MCF 10A (cell line): ENCODE measurements at regions not wholly inside any gene's neighbourhood (a gene's known extent, or its start where the extent isn't known, plus 50 kb on each side); places are given as distances from the start of the nearest gene placed in this dataset.

Experiments used
- BruUV-seq: library from RNA; stranded (reverse); fragments of 400-500 nt; replicated peaks from 2 replicates; lab custom pipeline; 2021; lab: Mats Ljungman, UMichigan
- CTCF ChIA-PET: fragments of 300-600 bp; sonication (Branson Sonifier 250); formaldehyde crosslinking; extraction: SDS; loops from one replicate; lab custom pipeline; 2021; ENCODE audit warnings: antibody characterized with exemption, inconsistent platforms; lab: Yijun Ruan, JAX
- POLR2A ChIA-PET: fragments of 300-600, 350-650 bp; sonication (Branson Sonifier 250); formaldehyde crosslinking; extraction: SDS; loops from one replicate; lab custom pipeline; 2020; ENCODE audit warnings: antibody characterized with exemption, inconsistent platforms; lab: Yijun Ruan, JAX
- DNase-seq: peaks from one replicate; pipeline ENCODE4 v3.0.0-alpha.2; 2018; ENCODE audit not compliant: unreplicated experiment
- H3K27ac Mint-ChIP-seq: one replicate; pipeline ENCODE4 v1.8.0; 2022; ENCODE audit warnings: mild to moderate bottlenecking, low read depth, mixed read lengths; ENCODE audit not compliant: unreplicated experiment
- H3K27me3 Mint-ChIP-seq: one replicate; pipeline ENCODE4 v1.8.0; 2022; ENCODE audit warnings: mixed read lengths; ENCODE audit not compliant: insufficient read depth, unreplicated experiment
- H3K36me3 Mint-ChIP-seq: one replicate; pipeline ENCODE4 v1.8.0; 2022; ENCODE audit warnings: mild to moderate bottlenecking, moderate library complexity, mixed read lengths; ENCODE audit not compliant: insufficient read depth, unreplicated experiment
- H3K4me1 Mint-ChIP-seq: one replicate; pipeline ENCODE4 v1.8.0; 2022; ENCODE audit warnings: mixed read lengths; ENCODE audit not compliant: insufficient read depth, unreplicated experiment
- H3K4me3 Mint-ChIP-seq: one replicate; pipeline ENCODE4 v1.8.0; 2022; ENCODE audit warnings: mild to moderate bottlenecking, moderate library complexity, mixed read lengths; ENCODE audit not compliant: unreplicated experiment
- H3K9me3 Mint-ChIP-seq: one replicate; pipeline ENCODE4 v1.8.0; 2022; ENCODE audit warnings: mixed read lengths; ENCODE audit not compliant: unreplicated experiment
- CTCF ChIP-seq: fragments of 200-600 bp; IDR thresholded peaks from one replicate; pipeline ENCODE4 v1.8.0; 2022; ENCODE audit warnings: antibody characterized with exemption, mild to moderate bottlenecking; ENCODE audit not compliant: unreplicated experiment
- intact Hi-C: fragments of 100-400 bp; cut with micrococcal nuclease; formaldehyde crosslinking; loops from 2 replicates; pipeline ENCODE4 v1.14.1; 2022

GRCh38 chr2:204033611-204034495 is 97.3 kb downstream of the ICOS start:
- DNase-seq, result no peak
- Mint-ChIP-seq H3K4me3 (no peak overlapping the region), H3K36me3 (no peaks in the 10 kb centered on the region), H3K4me1 (no peaks in the 10 kb centered on the region), H3K9me3 (no peaks in the 10 kb centered on the region), H3K27me3 (no peaks in the 10 kb centered on the region), H3K27ac (no peak overlapping the region)
- ChIA-PET CTCF (interaction anchor here (0.7 to 1.3 kb wide), 2 partner anchors 10 to 1713 kb away, joined by 3 read pairs; no protein-coding TSS in a partner anchor), POLR2A (no interaction called here)
- intact Hi-C loops, result no loop called here
- no peak for TF ChIP-seq CTCF
- BruUV-seq, result no TSS peak

- intact Hi-C loops, result no loop called here
- no peak for DNase-seq
These were observed 100.1 kb downstream of the ICOS start for GRCh38 chr2:204036706-204037105.

GRCh38 chr2:204037286-204037685 is 100.7 kb downstream of the ICOS start:
- Mint-ChIP-seq H3K4me3 (no peak overlapping the region), H3K27ac (no peak overlapping the region), H3K27me3 (no peaks in the 10 kb centered on the region), H3K36me3 (no peaks in the 10 kb centered on the region), H3K9me3 (no peaks in the 10 kb centered on the region), H3K4me1 (no peaks in the 10 kb centered on the region)
- POLR2A ChIA-PET, result interaction anchor here (1.6 kb wide), 1 partner anchor 14 kb away, joined by 4 read pairs; no protein-coding TSS in a partner anchor
- no peak for TF ChIP-seq CTCF
- no TSS peak for BruUV-seq
- no peak for DNase-seq
- CTCF ChIA-PET, result no interaction called here
- intact Hi-C loops, result no loop called here

More at GRCh38 chr2:204036706-204037105, 100.1 kb downstream of the ICOS start:
- ChIA-PET POLR2A (interaction anchor here (1.6 kb wide), 1 partner anchor 14 kb away, joined by 4 read pairs; no protein-coding TSS in a partner anchor), CTCF (no interaction called here)
- H3K36me3 Mint-ChIP-seq, result no peaks in the 10 kb centered on the region
- TF ChIP-seq CTCF, result no peak
- H3K27ac Mint-ChIP-seq, result no peak overlapping the region
- H3K9me3 Mint-ChIP-seq, result no peaks in the 10 kb centered on the region
- no peaks in the 10 kb centered on the region for H3K27me3 Mint-ChIP-seq
- BruUV-seq, result no TSS peak
- H3K4me1 Mint-ChIP-seq, result no peaks in the 10 kb centered on the region
- no peak overlapping the region for H3K4me3 Mint-ChIP-seq

GRCh38 chr2:204039298-204039838 is 102.8 kb downstream of the ICOS start:
- CTCF ChIA-PET, result interaction anchor here (0.7 kb wide), 1 partner anchor 71 kb away, joined by 3 read pairs; no protein-coding TSS in a partner anchor
- Mint-ChIP-seq H3K27me3 (peaks cover 4% of the 10 kb centered on the region), H3K36me3 (no peaks in the 10 kb centered on the region)

More at GRCh38 chr2:204039298-204039838, 102.8 kb downstream of the ICOS start:
- no peak for DNase-seq
- POLR2A ChIA-PET, result no interaction called here
- no peak overlapping the region for H3K4me3 Mint-ChIP-seq
- BruUV-seq, result no TSS peak
- H3K27ac Mint-ChIP-seq, result no peak overlapping the region
- H3K4me1 Mint-ChIP-seq, result no peaks in the 10 kb centered on the region
- no peaks in the 10 kb centered on the region for H3K9me3 Mint-ChIP-seq
- TF ChIP-seq CTCF, result no peak
- intact Hi-C loops, result no loop called here
